B cell (primary cell): ENCODE measurements at regions not wholly inside any gene's neighbourhood (a gene's known extent, or its start where the extent isn't known, plus 50 kb on each side); places are given as distances from the start of the nearest gene placed in this dataset.

Source experiments
- EZH2 ChIP-seq: IDR thresholded peaks from 2 replicates; pipeline ENCODE4 v1.6.1; 2012; ENCODE audit warnings: borderline replicate concordance, low read depth, mild to moderate bottlenecking, moderate library complexity, low read length; ENCODE audit not compliant: insufficient read depth, poor library complexity, severe bottlenecking
- TF ChIP-seq, protein P1 (sequence below): fragments of 200-600 bp; IDR thresholded peaks from one replicate; pipeline ENCODE4 v1.8.0; 2022; ENCODE audit warnings: antibody characterized with exemption, mild to moderate bottlenecking

DNA sequence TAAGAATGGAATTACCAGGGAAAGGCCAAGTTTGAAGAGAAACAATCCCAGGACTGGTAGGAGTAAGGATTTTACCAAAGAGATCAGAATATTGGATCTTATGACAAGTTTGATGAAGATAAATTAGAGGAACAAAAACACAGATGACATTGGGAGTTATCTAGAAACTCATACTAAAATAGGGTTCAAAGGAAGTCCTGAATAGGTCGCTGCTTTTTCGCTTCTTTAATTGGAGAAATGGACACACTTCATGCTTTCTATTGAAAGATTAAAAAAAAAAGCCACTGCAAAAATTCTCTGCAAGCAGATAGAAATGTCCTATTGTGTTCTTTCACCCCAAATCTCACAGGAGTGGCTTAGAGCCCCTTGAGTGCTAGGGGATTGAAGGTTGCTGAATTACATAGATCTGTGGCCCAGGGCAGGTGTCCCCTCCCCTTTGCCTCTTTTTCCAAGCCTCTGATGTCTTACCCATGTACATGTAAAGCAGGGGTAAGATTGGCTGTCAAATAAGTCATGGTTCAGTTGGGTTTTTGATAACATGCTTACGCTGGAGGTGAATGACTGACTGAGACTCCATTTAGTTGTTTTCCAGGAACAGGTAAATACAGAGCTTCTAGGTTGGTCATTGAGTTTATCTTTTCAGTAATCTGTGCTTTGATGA, 152.0 kb downstream of the OR13A1 start:
- TF ChIP-seq, protein P1, sequence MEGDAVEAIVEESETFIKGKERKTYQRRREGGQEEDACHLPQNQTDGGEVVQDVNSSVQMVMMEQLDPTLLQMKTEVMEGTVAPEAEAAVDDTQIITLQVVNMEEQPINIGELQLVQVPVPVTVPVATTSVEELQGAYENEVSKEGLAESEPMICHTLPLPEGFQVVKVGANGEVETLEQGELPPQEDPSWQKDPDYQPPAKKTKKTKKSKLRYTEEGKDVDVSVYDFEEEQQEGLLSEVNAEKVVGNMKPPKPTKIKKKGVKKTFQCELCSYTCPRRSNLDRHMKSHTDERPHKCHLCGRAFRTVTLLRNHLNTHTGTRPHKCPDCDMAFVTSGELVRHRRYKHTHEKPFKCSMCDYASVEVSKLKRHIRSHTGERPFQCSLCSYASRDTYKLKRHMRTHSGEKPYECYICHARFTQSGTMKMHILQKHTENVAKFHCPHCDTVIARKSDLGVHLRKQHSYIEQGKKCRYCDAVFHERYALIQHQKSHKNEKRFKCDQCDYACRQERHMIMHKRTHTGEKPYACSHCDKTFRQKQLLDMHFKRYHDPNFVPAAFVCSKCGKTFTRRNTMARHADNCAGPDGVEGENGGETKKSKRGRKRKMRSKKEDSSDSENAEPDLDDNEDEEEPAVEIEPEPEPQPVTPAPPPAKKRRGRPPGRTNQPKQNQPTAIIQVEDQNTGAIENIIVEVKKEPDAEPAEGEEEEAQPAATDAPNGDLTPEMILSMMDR, result no peak
- no peak for TF ChIP-seq EZH2
